D341Med (cell line): ENCODE measurements at regions not wholly inside any gene's neighbourhood (a gene's known extent, or its start where the extent isn't known, plus 50 kb on each side); places are given as distances from the start of the nearest gene placed in this dataset.

Experiments used
- DNase-seq: peaks from one replicate; pipeline ENCODE4 v3.0.0; 2012; ENCODE audit warnings: low spot score

DNA sequence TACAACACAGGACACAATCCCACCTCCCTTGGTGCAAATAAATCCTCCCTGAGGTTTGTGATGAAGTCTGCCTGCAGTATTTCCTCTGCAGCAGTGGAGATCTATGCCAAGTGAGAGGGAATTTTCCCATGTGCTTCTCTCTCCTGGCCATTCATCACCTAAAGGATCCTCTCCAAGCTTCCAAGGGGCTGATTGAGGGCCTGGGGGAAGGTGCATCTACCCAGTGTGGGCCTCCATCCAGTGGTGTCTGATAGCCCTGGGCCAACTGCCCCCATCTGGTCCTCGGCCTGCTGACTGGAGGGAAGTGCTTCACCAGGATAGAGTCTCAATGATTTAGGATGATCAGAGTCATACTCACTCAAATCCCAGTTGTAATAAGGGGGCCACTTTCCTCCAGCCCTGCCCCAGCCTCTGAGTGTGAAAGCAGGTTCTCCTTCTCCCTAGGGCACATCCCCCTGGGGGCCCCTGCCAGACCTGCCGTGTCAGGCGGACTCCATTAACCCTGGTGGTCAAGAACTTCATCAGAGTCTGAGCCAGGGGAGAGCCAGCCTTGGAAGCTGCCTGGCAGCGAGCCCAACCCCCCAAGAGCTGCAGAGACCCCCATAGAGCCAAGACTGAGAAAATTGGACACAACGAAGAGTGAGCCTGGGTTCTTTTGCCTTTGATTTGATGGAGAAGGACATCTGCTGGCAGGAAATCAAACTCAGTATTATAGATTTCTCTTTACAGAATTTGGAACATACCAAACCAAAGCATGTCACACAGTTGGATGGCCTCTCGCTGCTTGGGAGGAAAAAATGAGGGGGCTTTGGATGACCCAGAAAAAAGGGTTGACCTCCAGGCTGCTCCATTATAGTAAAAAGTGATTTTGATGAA, 509.6 kb downstream of the CMPK2 start:
- DNase-seq = no peak

DNA sequence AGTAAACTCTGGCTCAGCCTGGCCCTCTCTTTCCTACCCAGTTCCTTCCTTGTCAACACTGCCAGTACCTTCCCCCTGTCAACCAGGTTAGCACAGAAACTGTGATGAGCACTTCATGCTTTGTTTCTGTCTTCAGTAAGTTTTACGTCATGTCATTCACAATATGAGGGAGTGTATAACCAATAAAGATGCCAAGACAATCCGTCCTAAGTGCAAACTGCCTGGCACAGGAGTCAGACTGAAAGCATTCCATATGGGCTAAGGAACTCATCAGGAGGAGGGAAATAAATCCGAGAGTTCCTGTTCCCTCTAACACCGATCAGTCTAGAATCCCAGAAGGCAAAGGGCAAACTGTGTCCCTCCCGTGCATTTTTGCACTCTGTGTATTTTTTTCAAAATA, 507.2 kb downstream of the CMPK2 start:
- DNase-seq = no peak

DNA sequence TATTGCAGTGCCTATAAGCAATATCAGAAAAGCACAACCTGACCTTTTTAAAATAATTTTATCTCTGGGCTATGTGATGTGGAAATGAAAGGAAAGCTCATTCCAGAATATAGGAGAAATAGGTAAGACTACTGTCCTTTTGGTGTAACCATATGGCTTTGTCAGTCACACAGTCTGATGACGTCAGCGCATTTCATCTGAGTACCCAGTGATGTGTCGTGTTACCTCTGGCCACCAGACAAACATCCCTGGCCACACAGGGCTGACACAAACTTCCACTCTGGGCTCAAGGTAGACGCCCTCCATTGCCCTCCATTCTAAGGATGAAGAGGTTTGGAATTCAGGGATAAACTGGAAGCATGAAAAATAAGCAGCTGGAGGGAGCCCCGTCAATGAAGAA, 506.7 kb downstream of the CMPK2 start:
- no peak for DNase-seq

DNA sequence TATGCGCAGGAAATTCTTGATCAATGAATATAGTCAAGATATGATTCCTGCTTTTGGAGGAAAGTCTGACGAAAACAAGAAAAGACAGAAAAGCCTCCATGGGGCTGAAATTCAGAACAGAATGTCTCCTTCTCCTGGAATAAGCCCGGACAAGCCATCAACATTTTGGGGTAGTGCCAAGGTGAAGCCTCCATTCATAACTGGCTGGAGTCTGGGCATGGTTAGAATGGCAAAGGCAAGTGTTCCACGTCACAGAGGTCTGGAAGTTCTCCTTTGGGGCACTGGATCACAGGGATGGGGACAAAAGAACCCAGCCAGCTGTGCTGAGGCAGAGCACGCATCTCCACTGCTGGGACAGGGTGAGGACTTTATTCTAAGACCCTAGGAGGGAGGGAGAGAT, 505.7 kb downstream of the CMPK2 start:
- no peak for DNase-seq

DNA sequence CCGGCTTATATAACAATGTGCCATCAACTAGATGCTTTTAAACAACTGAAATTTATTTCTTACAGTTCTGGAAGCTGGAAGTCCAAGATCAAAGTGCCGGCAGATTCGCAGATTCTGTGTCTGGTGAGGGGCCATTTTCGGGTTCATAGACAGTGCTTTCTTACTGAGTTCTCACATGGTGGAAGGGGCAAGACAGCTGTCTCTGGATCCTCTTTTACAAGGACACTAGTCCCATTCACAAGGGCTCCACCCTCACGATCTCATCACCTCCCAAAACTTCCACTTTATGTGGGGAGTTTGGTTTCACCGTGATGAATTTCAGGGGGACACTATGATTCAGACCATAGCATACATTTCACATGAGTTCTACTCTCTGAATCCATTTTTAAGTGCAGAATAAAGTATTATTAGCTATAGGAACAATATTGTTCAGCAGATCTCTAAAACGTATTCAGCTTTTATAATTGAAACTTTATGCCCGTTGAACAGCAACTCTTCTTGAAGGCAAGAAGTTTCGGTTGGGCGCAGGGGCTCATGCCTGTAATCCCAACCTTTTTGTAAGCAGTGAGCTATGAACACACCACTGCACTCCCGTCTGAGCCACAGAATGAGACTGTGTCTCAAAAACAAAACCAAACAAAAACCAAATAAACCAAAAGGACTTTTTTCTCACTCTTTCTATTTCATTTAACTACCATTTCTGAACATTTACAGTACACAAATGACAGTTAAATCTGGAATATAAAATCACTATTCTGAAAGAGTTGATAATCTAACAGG, 502.8 kb downstream of the CMPK2 start:
- DNase-seq = no peak

DNA sequence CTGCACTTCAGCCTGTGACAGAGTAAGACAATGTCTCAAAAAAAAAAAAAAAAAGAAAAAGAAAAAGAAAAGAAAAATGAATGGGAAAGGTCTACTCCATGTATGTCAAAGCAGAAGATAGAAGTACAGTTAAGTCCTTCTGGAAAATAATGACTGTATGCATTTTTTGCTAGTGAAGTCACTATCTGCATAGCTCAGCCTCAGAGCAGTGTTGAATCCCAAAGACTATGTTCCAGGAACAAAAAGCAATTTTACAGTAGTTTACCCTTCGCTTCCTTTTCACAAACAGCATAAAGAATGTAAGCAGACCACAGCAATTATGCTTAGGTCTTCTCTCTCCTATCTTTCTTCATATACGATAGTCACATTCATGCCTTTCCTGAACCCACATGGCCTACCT, 497.4 kb downstream of the CMPK2 start:
- no peak for DNase-seq

DNA sequence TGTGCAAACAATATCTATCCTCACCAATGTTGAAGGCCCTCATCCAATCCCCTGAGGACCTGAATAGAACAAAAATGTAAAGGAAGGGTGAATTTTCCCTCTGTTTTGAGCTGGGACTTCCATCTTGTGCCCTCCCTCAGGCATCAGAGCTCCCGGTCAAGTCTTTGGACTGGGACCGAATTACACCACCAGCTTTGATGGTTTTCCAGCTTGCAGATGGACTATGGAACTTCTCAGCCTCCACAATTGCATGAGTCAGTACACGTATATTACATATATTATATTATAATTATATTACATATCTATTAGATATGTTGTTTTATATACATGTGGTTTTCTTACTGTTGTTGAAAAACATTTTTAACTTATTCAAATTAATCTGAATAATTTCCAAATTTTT, 496.4 kb downstream of the CMPK2 start:
- DNase-seq = no peak

- no peak for DNase-seq
Measured at GRCh38 chr2:6370753-6371551, 494.8 kb downstream of the CMPK2 start.

GRCh38 chr2:6372317-6372901, 493.3 kb downstream of the CMPK2 start:
- DNase-seq = no peak

GRCh38 chr2:6381326-6381725, 484.4 kb downstream of the CMPK2 start:
- DNase-seq = no peak

- no peak for DNase-seq
Measured at GRCh38 chr2:6384341-6384740, 481.4 kb downstream of the CMPK2 start.

DNA sequence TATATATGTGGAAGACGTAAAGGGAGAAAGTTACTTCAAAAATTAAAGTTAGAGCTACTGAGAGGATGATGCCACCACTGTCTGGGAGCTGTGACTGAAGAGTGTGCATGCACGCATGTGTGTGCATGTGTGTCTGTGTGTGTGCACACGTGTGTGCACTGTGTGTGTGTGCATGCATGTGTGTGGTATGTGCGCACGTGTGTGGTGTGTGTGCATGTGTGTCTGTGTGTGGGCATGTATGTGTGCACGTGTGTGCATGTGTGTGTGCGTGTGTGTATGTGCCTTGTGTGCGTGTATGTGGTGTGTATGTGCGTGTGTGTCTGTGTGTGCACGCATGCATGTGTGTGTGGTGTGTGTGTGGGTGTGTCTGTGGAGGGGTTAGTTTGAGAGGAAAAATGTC, 473.4 kb downstream of the CMPK2 start:
- DNase-seq = no peak

DNA sequence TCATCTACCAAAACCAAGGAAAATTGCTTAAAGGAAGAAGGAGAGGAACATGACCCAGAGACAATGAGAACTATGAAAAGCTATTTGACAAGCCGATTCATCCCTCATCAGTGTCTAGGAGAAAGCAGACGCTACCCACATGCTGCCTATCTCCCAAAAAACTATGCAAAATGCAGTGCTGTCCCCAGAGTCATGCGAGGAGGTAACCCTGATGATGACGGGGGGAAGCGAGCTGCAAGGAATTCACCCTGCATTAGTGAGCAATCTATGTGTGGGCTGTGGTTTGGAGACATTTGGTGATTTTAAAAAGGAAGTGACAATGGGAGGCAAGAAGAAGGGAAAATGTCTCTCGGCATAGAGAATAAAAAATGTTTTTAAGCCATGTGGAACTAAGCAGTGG, 472.7 kb downstream of the CMPK2 start:
- DNase-seq = no peak

DNA sequence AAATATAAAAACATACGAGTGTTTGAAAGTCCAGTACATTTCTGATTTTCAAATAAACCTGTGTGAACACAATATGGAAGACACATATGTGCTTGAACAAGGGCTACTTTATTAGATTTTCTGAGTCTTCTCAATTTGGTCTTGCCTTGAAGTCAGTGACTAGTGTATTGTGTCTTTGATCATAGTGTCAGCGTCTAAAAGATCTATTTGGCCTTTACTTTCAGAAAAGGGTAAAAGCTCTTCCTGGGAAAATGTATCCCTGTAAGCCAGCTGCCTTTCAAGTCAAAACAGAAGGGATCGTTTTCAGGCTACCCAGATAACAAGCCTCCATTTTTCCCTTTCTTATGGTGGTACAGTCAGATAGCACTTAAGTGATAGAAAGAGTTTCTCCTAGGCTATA, 471.9 kb downstream of the CMPK2 start:
- no peak for DNase-seq

- no peak for DNase-seq
Measured at GRCh38 chr2:6394276-6394675, 471.4 kb downstream of the CMPK2 start.

GRCh38 chr2:6398421-6398820, 467.3 kb downstream of the CMPK2 start:
- no peak for DNase-seq

- DNase-seq = no peak
Measured at GRCh38 chr2:6401301-6401700, 464.4 kb downstream of the CMPK2 start.

GRCh38 chr2:6408057-6408456, 457.6 kb downstream of the CMPK2 start:
- no peak for DNase-seq

DNA sequence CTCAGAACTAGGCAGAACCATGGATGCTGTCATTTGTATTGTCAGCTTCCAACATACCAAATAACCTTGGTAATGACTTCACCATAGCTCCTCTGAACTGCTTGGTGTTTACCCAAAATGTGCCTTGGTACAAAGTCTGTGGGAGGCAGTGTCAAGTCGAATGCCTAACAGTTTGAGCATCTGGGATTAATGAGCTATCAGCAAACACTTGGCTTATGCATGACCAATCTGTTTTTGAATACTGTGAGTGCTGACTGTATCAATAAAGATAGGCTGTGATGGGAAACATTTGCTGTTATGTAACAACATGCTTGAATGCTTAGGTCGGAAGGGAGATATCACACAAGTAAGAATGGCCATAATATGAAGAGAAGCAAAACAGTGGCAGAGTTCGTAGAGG, 455.4 kb downstream of the CMPK2 start:
- no peak for DNase-seq

GRCh38 chr2:6412533-6413091, 453.1 kb downstream of the CMPK2 start:
- no peak for DNase-seq

DNA sequence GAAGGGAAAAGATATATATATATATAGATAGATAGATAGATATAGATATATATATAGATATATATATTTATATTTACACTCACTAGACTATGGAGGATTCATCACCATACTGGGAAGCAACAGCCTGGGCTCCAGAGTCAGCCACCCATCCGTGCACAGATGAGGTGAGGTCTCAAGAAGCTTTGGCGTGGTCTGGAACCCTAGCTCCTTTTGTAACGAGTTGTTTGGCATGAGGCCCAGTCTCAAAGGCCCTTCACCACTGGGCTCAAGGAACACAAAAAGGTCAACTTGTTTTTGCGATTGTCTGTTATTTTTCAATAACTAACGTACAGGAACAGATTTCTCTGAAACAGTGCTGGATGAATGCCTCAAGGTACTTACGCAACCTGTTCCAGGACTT, 448.7 kb downstream of the CMPK2 start:
- no peak for DNase-seq

DNA sequence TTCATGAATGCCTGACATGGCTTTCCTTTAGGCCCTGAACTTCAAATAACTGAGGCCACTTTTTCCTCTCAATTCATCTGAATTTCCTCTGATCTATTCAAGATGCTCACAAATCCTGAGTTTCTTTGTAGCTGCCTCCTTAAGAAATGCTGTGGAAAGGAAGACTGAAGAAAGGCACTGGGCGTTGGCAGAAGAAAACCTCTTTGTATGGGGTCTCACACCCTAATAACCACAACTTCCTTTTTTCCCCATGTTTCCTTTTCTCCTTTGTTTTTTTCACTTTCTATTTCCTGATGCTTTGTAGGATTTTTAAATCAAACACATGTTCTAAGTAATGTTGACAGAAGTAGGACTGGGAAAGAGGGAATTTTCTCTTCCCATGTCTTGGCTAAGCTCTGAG, 447.4 kb downstream of the CMPK2 start:
- no peak for DNase-seq
